H9 (cell line): ENCODE measurements at regions not wholly inside any gene's neighbourhood (a gene's known extent, or its start where the extent isn't known, plus 50 kb on each side); places are given as distances from the start of the nearest gene placed in this dataset.

Source experiments
- DNase-seq: peaks from one replicate; pipeline ENCODE4 v3.0.0-alpha.2; 2017
- H2AFZ ChIP-seq: one replicate; pipeline ENCODE4 v1.6.1; 2013; ENCODE audit warnings: mild to moderate bottlenecking, low read length, control low read depth, moderate library complexity
- H2AK5ac ChIP-seq: 2 replicates; pipeline ENCODE4 v1.6.1; 2013; ENCODE audit warnings: low read length, control low read depth, mixed read lengths; ENCODE audit not compliant: insufficient read length
- H2BK120ac ChIP-seq: one replicate; pipeline ENCODE4 v1.6.1; 2013; ENCODE audit warnings: low read depth, mild to moderate bottlenecking, low read length, control low read depth, inconsistent platforms; ENCODE audit not compliant: poor library complexity, severe bottlenecking
- H2BK12ac ChIP-seq: 2 replicates; pipeline ENCODE4 v1.6.1; 2013; ENCODE audit warnings: low read length, control low read depth, mixed read lengths, low read depth; ENCODE audit not compliant: insufficient read length
- H2BK15ac ChIP-seq: 2 replicates; pipeline ENCODE4 v1.6.1; 2013; ENCODE audit warnings: low read depth, low read length, control low read depth
- H2BK20ac ChIP-seq: one replicate; pipeline ENCODE4 v1.6.1; 2013; ENCODE audit warnings: low read depth, mild to moderate bottlenecking, low read length, control low read depth, inconsistent platforms; ENCODE audit not compliant: poor library complexity, severe bottlenecking
- H2BK5ac ChIP-seq: 2 replicates; pipeline ENCODE4 v1.6.1; 2013; ENCODE audit warnings: low read length, control low read depth, mixed read lengths; ENCODE audit not compliant: insufficient read length
- H3K14ac ChIP-seq: 2 replicates; pipeline ENCODE4 v1.6.1; 2013; ENCODE audit warnings: low read length, control low read depth; ENCODE audit not compliant: insufficient read depth
- H3K18ac ChIP-seq: 2 replicates; pipeline ENCODE4 v1.6.1; 2013; ENCODE audit warnings: low read depth, mild to moderate bottlenecking, mixed read lengths, low read length, control low read depth; ENCODE audit not compliant: insufficient read length
- H3K23ac ChIP-seq: 2 replicates; pipeline ENCODE4 v1.6.1; 2013; ENCODE audit warnings: low read length, control low read depth, mixed read lengths, low read depth; ENCODE audit not compliant: insufficient read length
- H3K23me2 ChIP-seq: 2 replicates; pipeline ENCODE4 v1.6.1; 2013; ENCODE audit warnings: low read depth, mild to moderate bottlenecking, mixed read lengths, low read length, control low read depth; ENCODE audit not compliant: insufficient read length, poor library complexity, severe bottlenecking
- H3K27ac ChIP-seq: 2 replicates; pipeline ENCODE4 v1.5.1; 2013; ENCODE audit warnings: low read length, control low read depth, mixed read lengths, low read depth; ENCODE audit not compliant: insufficient read length
- H3K27me3 ChIP-seq: 2 replicates; pipeline ENCODE4 v1.6.1; 2013; ENCODE audit warnings: low read length, control low read depth, inconsistent platforms; ENCODE audit not compliant: insufficient read depth
- H3K4ac ChIP-seq: 2 replicates; pipeline ENCODE4 v1.6.1; 2013; ENCODE audit warnings: low read depth, mild to moderate bottlenecking, control low read depth, inconsistent platforms, low read length, moderate library complexity
- H3K4me1 ChIP-seq: 2 replicates; pipeline ENCODE4 v1.6.1; 2013; ENCODE audit warnings: low read length, control low read depth, inconsistent platforms; ENCODE audit not compliant: insufficient read depth
- H3K4me2 ChIP-seq: 2 replicates; pipeline ENCODE4 v1.6.1; 2013; ENCODE audit warnings: low read length, control low read depth, mixed read lengths; ENCODE audit not compliant: insufficient read length, insufficient read depth
- H3K56ac ChIP-seq: 2 replicates; pipeline ENCODE4 v1.6.1; 2013; ENCODE audit warnings: low read depth, mild to moderate bottlenecking, mixed read lengths, low read length, control low read depth; ENCODE audit not compliant: insufficient read length
- H3K79me1 ChIP-seq: 2 replicates; pipeline ENCODE4 v1.6.1; 2013; ENCODE audit warnings: low read depth, mild to moderate bottlenecking, moderate library complexity, low read length, control low read depth, inconsistent platforms; ENCODE audit not compliant: insufficient read depth, poor library complexity, severe bottlenecking
- H3K79me2 ChIP-seq: 2 replicates; pipeline ENCODE4 v1.6.1; 2013; ENCODE audit warnings: low read length, control low read depth, inconsistent platforms; ENCODE audit not compliant: insufficient read depth
- H3K9ac ChIP-seq: 2 replicates; pipeline ENCODE4 v1.6.1; 2013; ENCODE audit warnings: low read length, control low read depth, mixed read lengths; ENCODE audit not compliant: insufficient read length; ENCODE audit errors: extremely low read depth
- H3K9me3 ChIP-seq: one replicate; pipeline ENCODE4 v1.6.1; 2013; ENCODE audit warnings: low read depth, low read length, inconsistent platforms; ENCODE audit not compliant: control insufficient read depth
- H3T11ph ChIP-seq: one replicate; pipeline ENCODE4 v1.6.1; 2013; ENCODE audit warnings: mild to moderate bottlenecking, low read length, control low read depth, inconsistent platforms
- H4K20me1 ChIP-seq: one replicate; pipeline ENCODE4 v1.6.1; 2013; ENCODE audit not compliant: control insufficient read depth, insufficient read length, insufficient read depth
- H4K5ac ChIP-seq: 2 replicates; pipeline ENCODE4 v1.6.1; 2013; ENCODE audit warnings: low read depth, mild to moderate bottlenecking, mixed read lengths, low read length, control low read depth; ENCODE audit not compliant: insufficient read length
- H4K8ac ChIP-seq: replicated peaks from 2 replicates; pipeline ENCODE4 v1.6.1; 2013; ENCODE audit warnings: low read length, control low read depth, mixed read lengths, low read depth; ENCODE audit not compliant: insufficient read length
- H4K91ac ChIP-seq: 2 replicates; pipeline ENCODE4 v1.6.1; 2013; ENCODE audit warnings: low read depth, mild to moderate bottlenecking, moderate library complexity, mixed read lengths, low read length, control low read depth; ENCODE audit not compliant: insufficient read length
- H3K27ac Mint-ChIP-seq, 3 experiments: 2 replicates in 2 of 3; 3 replicates in 1 of 3; pipeline ENCODE4 v1.8.0; 2020 to 2021; ENCODE audit warnings: mixed read lengths in 3 of 3, mild to moderate bottlenecking in 1 of 3, moderate library complexity in 1 of 3
- H3K27me3 Mint-ChIP-seq: 2 replicates; pipeline ENCODE4 v1.8.0; 2021; ENCODE audit warnings: low read depth, mild to moderate bottlenecking, moderate library complexity, mixed read lengths
- H3K36me3 Mint-ChIP-seq, 3 experiments: 2 replicates in 2 of 3; 3 replicates in 1 of 3; pipeline ENCODE4 v1.8.0; 2020 to 2021; ENCODE audit warnings: low read depth in 3 of 3, mixed read lengths in 3 of 3; ENCODE audit not compliant: insufficient read depth in 1 of 3
- H3K4me1 Mint-ChIP-seq, 2 experiments: 2 replicates each; pipeline ENCODE4 v1.8.0; 2020; ENCODE audit warnings: mixed read lengths in 2 of 2
- H3K4me3 Mint-ChIP-seq, 2 experiments: 2 replicates in 1 of 2; 3 replicates in 1 of 2; pipeline ENCODE4 v1.8.0; 2020 to 2021; ENCODE audit warnings: mild to moderate bottlenecking in 2 of 2, mixed read lengths in 2 of 2, moderate library complexity in 1 of 2
- H3K9me3 Mint-ChIP-seq, 2 experiments: 2 replicates in 1 of 2; 3 replicates in 1 of 2; pipeline ENCODE4 v1.8.0; 2020; ENCODE audit warnings: mild to moderate bottlenecking in 2 of 2, mixed read lengths in 2 of 2, moderate library complexity in 1 of 2
- CTCF ChIP-seq: fragments of 200-600 bp; sonication (generic); conservative IDR thresholded peaks from 3 replicates; pipeline ENCODE4 v1.8.0; 2021; ENCODE audit warnings: antibody characterized with exemption, mild to moderate bottlenecking
- WGBS: extraction: QIAGEN DNeasy Blood & Tissue Kit; methylation state at CpG from one replicate; pipeline ENCODE4 v1.1.7; 2013; ENCODE audit warnings: missing lambda C conversion rate, low lambda C conversion rate, mixed read lengths; ENCODE audit not compliant: insufficient read length; ENCODE audit errors: extremely low coverage; 5-methylcytosine and 5-hydroxymethylcytosine counted together

- no peak overlapping the region for H2BK5ac ChIP-seq
- H3K9me3 Mint-ChIP-seq, result no peaks in the 10 kb centered on the region
- no peak for DNase-seq
- H3K79me2 ChIP-seq, result no peaks in the 10 kb centered on the region
- H3K23ac ChIP-seq, result no peak overlapping the region
- no peak overlapping the region for H3K18ac ChIP-seq
- H2BK15ac ChIP-seq, result no peak overlapping the region
- no peak overlapping the region for H4K5ac ChIP-seq
- no peak overlapping the region for H2AK5ac ChIP-seq
- no CpG with 5 or more reads among the region's 3 CpGs for WGBS
- H2AFZ ChIP-seq, result no peak overlapping the region
- no peak overlapping the region for H3K4me2 ChIP-seq
- no peak overlapping the region for H3K14ac ChIP-seq
- no peak overlapping the region for H2BK12ac ChIP-seq
- no peak overlapping the region for H3K56ac ChIP-seq
- H3K23me2 ChIP-seq, result no peaks in the 10 kb centered on the region
- H2BK20ac ChIP-seq, result no peak overlapping the region
- no peak for TF ChIP-seq CTCF
- H4K91ac ChIP-seq, result no peak overlapping the region
- no peak overlapping the region for H3K4me3 Mint-ChIP-seq
- no peak overlapping the region for H3K27ac Mint-ChIP-seq
- no peaks in the 10 kb centered on the region for H3K36me3 Mint-ChIP-seq
- H3K79me1 ChIP-seq, result no peaks in the 10 kb centered on the region
- no peak overlapping the region for H2BK120ac ChIP-seq
- no peaks in the 10 kb centered on the region; the same call in 1 of the 2 replicates for H3K27me3 Mint-ChIP-seq
- H4K8ac ChIP-seq, result no peak overlapping the region
- no peaks in the 10 kb centered on the region for H4K20me1 ChIP-seq
- no peaks in the 10 kb centered on the region for H3K9me3 ChIP-seq
- H3T11ph ChIP-seq, result no peak overlapping the region
- H3K27ac ChIP-seq, result no peak overlapping the region
- no peak overlapping the region for H3K9ac ChIP-seq
- H3K4ac ChIP-seq, result no peak overlapping the region
- H3K27me3 ChIP-seq, result no peaks in the 10 kb centered on the region
- H3K4me1 Mint-ChIP-seq, result peaks cover 0 to 4% of the 10 kb centered on the region in 2 experiments; a peak in 2 of 4 replicates
- no peaks in the 10 kb centered on the region; the same call in 1 of the 2 replicates for H3K4me1 ChIP-seq
Observed at GRCh38 chr6:40928763-40929162, 110.3 kb downstream of the UNC5CL start.
